NCI-H82 treated with DMSO at 0.1 percent for 48 hours (cell line): ENCODE measurements at regions not wholly inside any gene's neighbourhood (a gene's known extent, or its start where the extent isn't known, plus 50 kb on each side); places are given as distances from the start of the nearest gene placed in this dataset.

Experiments used
- DNase-seq: peaks from one replicate; lab custom pipeline; 2025; ENCODE audit not compliant: unreplicated experiment; lab: John Stamatoyannopoulos, UW

- no peak for DNase-seq
Observed at GRCh38 chr9:108180541-108180940, 675.2 kb downstream of the ACTL7B start.

- DNase-seq = no peak
Observed at GRCh38 chr9:108178318-108178717, 677.5 kb downstream of the ACTL7B start.

GRCh38 chr9:108168236-108168850 lies 678.8 kb upstream of the KLF4 start:
- DNase-seq = no peak

- DNase-seq = no peak
Observed at GRCh38 chr9:108167136-108167900, 677.7 kb upstream of the KLF4 start.

- no peak for DNase-seq
Observed at GRCh38 chr9:108166519-108166918, 677.0 kb upstream of the KLF4 start.

- no peak for DNase-seq
Observed at GRCh38 chr9:108163321-108164005, 673.9 kb upstream of the KLF4 start.

GRCh38 chr9:108162664-108163063 lies 673.1 kb upstream of the KLF4 start:
- no peak for DNase-seq

GRCh38 chr9:108161503-108161902 lies 671.9 kb upstream of the KLF4 start:
- no peak for DNase-seq

GRCh38 chr9:108160706-108161355 lies 671.3 kb upstream of the KLF4 start:
- DNase-seq = no peak

- no peak for DNase-seq
Observed at GRCh38 chr9:108160039-108160438, 670.5 kb upstream of the KLF4 start.

GRCh38 chr9:108158236-108158995 lies 668.8 kb upstream of the KLF4 start:
- no peak for DNase-seq

GRCh38 chr9:108156270-108156998 lies 666.9 kb upstream of the KLF4 start:
- DNase-seq = no peak

- DNase-seq = no peak
Observed at GRCh38 chr9:108153416-108153815, 663.8 kb upstream of the KLF4 start.

- DNase-seq = no peak
Observed at GRCh38 chr9:108150736-108151586, 661.4 kb upstream of the KLF4 start.

- no peak for DNase-seq
Observed at GRCh38 chr9:108149326-108149725, 659.8 kb upstream of the KLF4 start.

GRCh38 chr9:108142504-108143201 lies 653.1 kb upstream of the KLF4 start:
- DNase-seq = no peak

- no peak for DNase-seq
Observed at GRCh38 chr9:108142142-108142503, 652.6 kb upstream of the KLF4 start.

GRCh38 chr9:108139900-108140299 lies 650.3 kb upstream of the KLF4 start:
- DNase-seq = no peak

- DNase-seq = no peak
Observed at GRCh38 chr9:108138516-108138915, 648.9 kb upstream of the KLF4 start.
